MM.1S (cell line): ENCODE measurements at regions not wholly inside any gene's neighbourhood (a gene's known extent, or its start where the extent isn't known, plus 50 kb on each side); places are given as distances from the start of the nearest gene placed in this dataset.

Experiments
- EZH2 ChIP-seq: fragments of 300-600 bp; sonication (generic); optimal IDR thresholded peaks from 2 replicates; pipeline ENCODE3; 2017; ENCODE audit warnings: low read depth, mild to moderate bottlenecking, antibody characterized with exemption, low read length, mixed read lengths
- EZH2phosphoT487 ChIP-seq: fragments of 300-600 bp; sonication (generic); IDR thresholded peaks from 2 replicates; pipeline ENCODE4 v1.6.1; 2018; ENCODE audit warnings: antibody characterized with exemption, low read length
- TF ChIP-seq, protein P1 (sequence below): fragments of 300-600 bp; sonication (generic); IDR thresholded peaks from 2 replicates; pipeline ENCODE4 v1.5.1; 2016; ENCODE audit warnings: antibody characterized with exemption, low read length, mixed read lengths

- TF ChIP-seq, protein P1, sequence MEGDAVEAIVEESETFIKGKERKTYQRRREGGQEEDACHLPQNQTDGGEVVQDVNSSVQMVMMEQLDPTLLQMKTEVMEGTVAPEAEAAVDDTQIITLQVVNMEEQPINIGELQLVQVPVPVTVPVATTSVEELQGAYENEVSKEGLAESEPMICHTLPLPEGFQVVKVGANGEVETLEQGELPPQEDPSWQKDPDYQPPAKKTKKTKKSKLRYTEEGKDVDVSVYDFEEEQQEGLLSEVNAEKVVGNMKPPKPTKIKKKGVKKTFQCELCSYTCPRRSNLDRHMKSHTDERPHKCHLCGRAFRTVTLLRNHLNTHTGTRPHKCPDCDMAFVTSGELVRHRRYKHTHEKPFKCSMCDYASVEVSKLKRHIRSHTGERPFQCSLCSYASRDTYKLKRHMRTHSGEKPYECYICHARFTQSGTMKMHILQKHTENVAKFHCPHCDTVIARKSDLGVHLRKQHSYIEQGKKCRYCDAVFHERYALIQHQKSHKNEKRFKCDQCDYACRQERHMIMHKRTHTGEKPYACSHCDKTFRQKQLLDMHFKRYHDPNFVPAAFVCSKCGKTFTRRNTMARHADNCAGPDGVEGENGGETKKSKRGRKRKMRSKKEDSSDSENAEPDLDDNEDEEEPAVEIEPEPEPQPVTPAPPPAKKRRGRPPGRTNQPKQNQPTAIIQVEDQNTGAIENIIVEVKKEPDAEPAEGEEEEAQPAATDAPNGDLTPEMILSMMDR = no peak
- TF ChIP-seq EZH2 (no peak), EZH2phosphoT487 (no peak)
Measured at GRCh38 chr2:12244070-12244469, 472.7 kb upstream of the TRIB2 start.
